ENCODE measurements at regions not wholly inside any gene's neighbourhood (a gene's known extent, or its start where the extent isn't known, plus 50 kb on each side); places are given as distances from the start of the nearest gene placed in this dataset.
"Not testable (repeated sequence)": the region's sequence is repeated elsewhere in the genome, so short reads cannot be mapped to it uniquely, and the experiment has no call there.

- no peak for TF ChIP-seq CTCF (IDR thresholded peaks at IDR 0.05; ENCODE audit: unreplicated experiment)
- Mint-ChIP-seq H3K4me3 (ENCODE audit: low read depth, unreplicated experiment) (no peak overlapping the region), H3K27ac (ENCODE audit: unreplicated experiment) (no peak overlapping the region), H3K27me3 (ENCODE audit: unreplicated experiment) (no peaks in the 10 kb centered on the region), H3K4me1 (ENCODE audit: low read depth, unreplicated experiment) (peaks cover 7% of the 10 kb centered on the region), H3K9me3 (ENCODE audit: low read depth, unreplicated experiment) (no peaks in the 10 kb centered on the region), H3K36me3 (ENCODE audit: insufficient read depth, unreplicated experiment) (no peaks in the 10 kb centered on the region)
- no peak for DNase-seq
- BruUV-seq (replicated peaks): no TSS peak
- CTCF ChIA-PET: interaction anchor here (0.5 kb wide), 1 partner anchor 194 kb away, joined by 4 read pairs; no protein-coding TSS in a partner anchor
- intact Hi-C loops (cut with micrococcal nuclease; ENCODE audit: unreplicated experiment): no loop called here
These were observed 214.8 kb upstream of the BTBD3 start for GRCh38 chr20:11702721-11703518.

DNA sequence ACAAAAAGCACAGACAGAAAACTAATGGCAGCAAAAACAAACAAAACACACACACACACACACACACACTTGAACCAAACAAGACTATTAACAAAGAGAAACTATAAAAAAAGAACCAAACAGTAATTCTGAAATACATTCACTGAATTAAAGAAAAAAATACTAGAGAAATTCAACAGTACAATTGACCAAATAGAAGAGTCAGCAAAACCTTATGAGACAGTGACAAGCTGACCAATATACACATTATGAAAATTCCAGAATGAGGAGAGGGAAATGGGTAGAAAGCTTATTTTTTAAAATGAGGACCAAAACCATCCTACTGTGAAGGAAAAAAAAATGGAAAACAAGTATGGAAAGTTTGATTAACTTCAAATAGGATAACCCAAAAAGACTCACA, 212.2 kb upstream of the BTBD3 start:
- H3K36me3 Mint-ChIP-seq (ENCODE audit: insufficient read depth, unreplicated experiment): no peaks in the 10 kb centered on the region
- H3K27ac Mint-ChIP-seq (ENCODE audit: unreplicated experiment): no peak overlapping the region
- no peaks in the 10 kb centered on the region for H3K9me3 Mint-ChIP-seq (ENCODE audit: low read depth, unreplicated experiment)

DNA sequence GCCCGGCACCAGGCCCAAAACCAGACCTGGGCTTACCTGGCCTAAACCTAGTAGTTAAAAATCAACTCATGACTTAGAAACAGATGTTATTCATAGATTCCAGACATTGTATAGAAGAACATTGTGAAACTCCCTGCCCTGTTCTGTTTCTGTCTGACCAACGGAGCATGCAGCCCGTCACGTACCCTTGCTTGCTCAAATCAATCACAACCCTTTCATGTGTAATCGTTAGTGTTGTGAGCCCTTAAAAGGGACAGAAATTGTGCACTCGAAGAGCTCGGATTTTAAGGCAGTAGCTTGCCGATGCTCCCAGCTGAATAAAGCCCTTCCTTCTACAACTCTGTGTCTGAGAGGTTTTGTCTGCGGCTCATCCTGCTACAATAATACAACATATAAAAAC, 209.5 kb upstream of the BTBD3 start:
- DNase-seq; H3K36me3 Mint-ChIP-seq (ENCODE audit: insufficient read depth, unreplicated experiment); CTCF ChIA-PET; H3K27ac Mint-ChIP-seq (ENCODE audit: unreplicated experiment); H3K4me1 Mint-ChIP-seq (ENCODE audit: low read depth, unreplicated experiment); intact Hi-C loops (cut with micrococcal nuclease; ENCODE audit: unreplicated experiment); H3K9me3 Mint-ChIP-seq (ENCODE audit: low read depth, unreplicated experiment); BruUV-seq (replicated peaks); H3K4me3 Mint-ChIP-seq (ENCODE audit: low read depth, unreplicated experiment); H3K27me3 Mint-ChIP-seq (ENCODE audit: unreplicated experiment): not testable (repeated sequence)

More for the DNA sequence above, 212.2 kb upstream of the BTBD3 start:
- H3K4me1 Mint-ChIP-seq (ENCODE audit: low read depth, unreplicated experiment): peaks cover 7% of the 10 kb centered on the region
- no peak for TF ChIP-seq CTCF (IDR thresholded peaks at IDR 0.05; ENCODE audit: unreplicated experiment)
- no peaks in the 10 kb centered on the region for H3K27me3 Mint-ChIP-seq (ENCODE audit: unreplicated experiment)
- CTCF ChIA-PET: no interaction called here
- H3K4me3 Mint-ChIP-seq (ENCODE audit: low read depth, unreplicated experiment): no peak overlapping the region
- intact Hi-C loops (cut with micrococcal nuclease; ENCODE audit: unreplicated experiment): no loop called here
- no TSS peak for BruUV-seq (replicated peaks)
- no peak for DNase-seq

GRCh38 chr20:11711214-11711613, 206.5 kb upstream of the BTBD3 start:
- no peak for DNase-seq
- H3K27me3 Mint-ChIP-seq (ENCODE audit: unreplicated experiment): no peaks in the 10 kb centered on the region
- CTCF ChIA-PET: no interaction called here
- no peaks in the 10 kb centered on the region for H3K4me1 Mint-ChIP-seq (ENCODE audit: low read depth, unreplicated experiment)
- H3K36me3 Mint-ChIP-seq (ENCODE audit: insufficient read depth, unreplicated experiment): no peaks in the 10 kb centered on the region
- H3K4me3 Mint-ChIP-seq (ENCODE audit: low read depth, unreplicated experiment): no peak overlapping the region
- intact Hi-C loops (cut with micrococcal nuclease; ENCODE audit: unreplicated experiment): no loop called here
- no peaks in the 10 kb centered on the region for H3K9me3 Mint-ChIP-seq (ENCODE audit: low read depth, unreplicated experiment)
- H3K27ac Mint-ChIP-seq (ENCODE audit: unreplicated experiment): no peak overlapping the region
- no TSS peak for BruUV-seq (replicated peaks)
- no peak for TF ChIP-seq CTCF (IDR thresholded peaks at IDR 0.05; ENCODE audit: unreplicated experiment)

GRCh38 chr20:11712639-11713160, 205.0 kb upstream of the BTBD3 start:
- CTCF ChIA-PET: interaction anchor here (0.7 kb wide), 1 partner anchor 35 kb away, joined by 3 read pairs; no protein-coding TSS in a partner anchor
- TF ChIP-seq CTCF (IDR thresholded peaks at IDR 0.05; ENCODE audit: unreplicated experiment): no peak

More at GRCh38 chr20:11712639-11713160, 205.0 kb upstream of the BTBD3 start:
- Mint-ChIP-seq H3K27ac (ENCODE audit: unreplicated experiment) (no peak overlapping the region), H3K4me3 (ENCODE audit: low read depth, unreplicated experiment) (no peak overlapping the region), H3K9me3 (ENCODE audit: low read depth, unreplicated experiment) (no peaks in the 10 kb centered on the region), H3K4me1 (ENCODE audit: low read depth, unreplicated experiment) (no peaks in the 10 kb centered on the region), H3K36me3 (ENCODE audit: insufficient read depth, unreplicated experiment) (no peaks in the 10 kb centered on the region), H3K27me3 (ENCODE audit: unreplicated experiment) (no peaks in the 10 kb centered on the region)
- intact Hi-C loops (cut with micrococcal nuclease; ENCODE audit: unreplicated experiment): no loop called here
- DNase-seq: no peak
- no TSS peak for BruUV-seq (replicated peaks)

All from Calu3 (cell line).